Hepatocyte (in vitro differentiated cells): ENCODE measurements at regions not wholly inside any gene's neighbourhood (a gene's known extent, or its start where the extent isn't known, plus 50 kb on each side); places are given as distances from the start of the nearest gene placed in this dataset.

Experiments used
- DNase-seq: peaks from one replicate; pipeline ENCODE4 v3.0.0-alpha.2; 2016; ENCODE audit warnings: low spot score
- H2AFZ ChIP-seq: fragments of 200-600 bp; sonication (generic); 2 replicates; pipeline ENCODE4 v1.6.0; 2016; ENCODE audit warnings: antibody characterized with exemption, mild to moderate bottlenecking
- H3K27ac ChIP-seq: fragments of 200-600 bp; sonication (generic); 2 replicates; pipeline ENCODE4 v1.5.1; 2016; ENCODE audit warnings: mild to moderate bottlenecking
- H3K27me3 ChIP-seq: fragments of 200-600 bp; sonication (generic); 2 replicates; pipeline ENCODE4 v1.6.1; 2016
- H3K36me3 ChIP-seq: fragments of 200-600 bp; sonication (generic); replicated peaks from 2 replicates; pipeline ENCODE4 v1.5.1; 2016; ENCODE audit warnings: low read depth; ENCODE audit not compliant: insufficient read depth
- H3K4me1 ChIP-seq: fragments of 200-600 bp; sonication (generic); 2 replicates; pipeline ENCODE4 v1.5.1; 2016; ENCODE audit warnings: mild to moderate bottlenecking, moderate library complexity; ENCODE audit not compliant: insufficient read depth
- H3K4me2 ChIP-seq: fragments of 200-600 bp; sonication (generic); 2 replicates; pipeline ENCODE4 v1.6.0; 2016
- H3K4me3 ChIP-seq: fragments of 200-600 bp; sonication (generic); 2 replicates; pipeline ENCODE4 v1.5.1; 2016; ENCODE audit warnings: mild to moderate bottlenecking
- H3K79me2 ChIP-seq: fragments of 200-600 bp; sonication (generic); 2 replicates; pipeline ENCODE4 v1.6.0; 2017; ENCODE audit warnings: mild to moderate bottlenecking
- H3K9me2 ChIP-seq: fragments of 200-600 bp; sonication (generic); replicated peaks from 2 replicates; pipeline ENCODE4 v1.6.0; 2017; ENCODE audit warnings: mild to moderate bottlenecking; ENCODE audit not compliant: insufficient read depth
- H3K9me3 ChIP-seq: fragments of 200-600 bp; sonication (generic); 2 replicates; pipeline ENCODE4 v1.5.1; 2016; ENCODE audit warnings: low read depth, mild to moderate bottlenecking
- H4K20me1 ChIP-seq: fragments of 200-600 bp; sonication (generic); 2 replicates; pipeline ENCODE4 v1.6.0; 2016; ENCODE audit warnings: mild to moderate bottlenecking; ENCODE audit not compliant: insufficient read depth, poor library complexity, severe bottlenecking
- EZH2 ChIP-seq: fragments of 200-600 bp; sonication (generic); IDR thresholded peaks from 2 replicates; pipeline ENCODE4 v1.6.1; 2016; ENCODE audit warnings: antibody characterized with exemption, mild to moderate bottlenecking, borderline replicate concordance
- EZH2phosphoT487 ChIP-seq: fragments of 200-600 bp; sonication (generic); IDR thresholded peaks from one replicate; pipeline ENCODE4 v1.6.1; 2018; ENCODE audit warnings: antibody characterized with exemption, mild to moderate bottlenecking, low read depth, moderate library complexity; ENCODE audit not compliant: unreplicated experiment, severe bottlenecking
- WGBS: methylation state at CpG from one replicate; pipeline ENCODE4 v1.1.6; 2016; ENCODE audit warnings: low lambda C conversion rate; ENCODE audit errors: missing lambda C conversion rate; 5-methylcytosine and 5-hydroxymethylcytosine counted together
- TF ChIP-seq, protein P1 (sequence below): fragments of 200-600 bp; sonication (generic); IDR thresholded peaks from 2 replicates; pipeline ENCODE4 v1.5.1; 2016; ENCODE audit warnings: antibody characterized with exemption, mild to moderate bottlenecking; ENCODE audit not compliant: poor library complexity

GRCh38 chr10:69715899-69716606 is 85.7 kb upstream of the COL13A1 start:
- Histone ChIP-seq H3K4me3 (no peak overlapping the region), H3K36me3 (no peaks in the 10 kb centered on the region), H3K4me2 (no peak overlapping the region), H3K4me1 (no peaks in the 10 kb centered on the region), H3K27me3 (no peaks in the 10 kb centered on the region), H3K9me2 (no peaks in the 10 kb centered on the region), H3K9me3 (no peaks in the 10 kb centered on the region), H3K27ac (no peak overlapping the region), H4K20me1 (no peaks in the 10 kb centered on the region), H3K79me2 (no peaks in the 10 kb centered on the region), H2AFZ (no peak overlapping the region)
- no peak for TF ChIP-seq EZH2
- TF ChIP-seq, protein P1, sequence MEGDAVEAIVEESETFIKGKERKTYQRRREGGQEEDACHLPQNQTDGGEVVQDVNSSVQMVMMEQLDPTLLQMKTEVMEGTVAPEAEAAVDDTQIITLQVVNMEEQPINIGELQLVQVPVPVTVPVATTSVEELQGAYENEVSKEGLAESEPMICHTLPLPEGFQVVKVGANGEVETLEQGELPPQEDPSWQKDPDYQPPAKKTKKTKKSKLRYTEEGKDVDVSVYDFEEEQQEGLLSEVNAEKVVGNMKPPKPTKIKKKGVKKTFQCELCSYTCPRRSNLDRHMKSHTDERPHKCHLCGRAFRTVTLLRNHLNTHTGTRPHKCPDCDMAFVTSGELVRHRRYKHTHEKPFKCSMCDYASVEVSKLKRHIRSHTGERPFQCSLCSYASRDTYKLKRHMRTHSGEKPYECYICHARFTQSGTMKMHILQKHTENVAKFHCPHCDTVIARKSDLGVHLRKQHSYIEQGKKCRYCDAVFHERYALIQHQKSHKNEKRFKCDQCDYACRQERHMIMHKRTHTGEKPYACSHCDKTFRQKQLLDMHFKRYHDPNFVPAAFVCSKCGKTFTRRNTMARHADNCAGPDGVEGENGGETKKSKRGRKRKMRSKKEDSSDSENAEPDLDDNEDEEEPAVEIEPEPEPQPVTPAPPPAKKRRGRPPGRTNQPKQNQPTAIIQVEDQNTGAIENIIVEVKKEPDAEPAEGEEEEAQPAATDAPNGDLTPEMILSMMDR = no peak
- TF ChIP-seq EZH2phosphoT487 = no peak
- no peak for DNase-seq
- 79% methylated on average over 13 of the region's 13 CpGs for WGBS

- Histone ChIP-seq H3K9me2 (no peaks in the 10 kb centered on the region), H3K36me3 (no peaks in the 10 kb centered on the region), H3K27ac (no peak overlapping the region), H3K27me3 (no peaks in the 10 kb centered on the region), H3K4me3 (no peak overlapping the region), H3K79me2 (no peaks in the 10 kb centered on the region), H4K20me1 (no peaks in the 10 kb centered on the region), H2AFZ (no peak overlapping the region), H3K9me3 (no peaks in the 10 kb centered on the region), H3K4me1 (no peaks in the 10 kb centered on the region), H3K4me2 (no peak overlapping the region)
- peak; percentile 79 for DNase-seq
- WGBS = 67% methylated on average over 19 of the region's 19 CpGs
- no peak for TF ChIP-seq EZH2phosphoT487
- TF ChIP-seq, protein P1 = peak; percentile 82
These were observed 84.8 kb upstream of the COL13A1 start for GRCh38 chr10:69716711-69717560.

DNA sequence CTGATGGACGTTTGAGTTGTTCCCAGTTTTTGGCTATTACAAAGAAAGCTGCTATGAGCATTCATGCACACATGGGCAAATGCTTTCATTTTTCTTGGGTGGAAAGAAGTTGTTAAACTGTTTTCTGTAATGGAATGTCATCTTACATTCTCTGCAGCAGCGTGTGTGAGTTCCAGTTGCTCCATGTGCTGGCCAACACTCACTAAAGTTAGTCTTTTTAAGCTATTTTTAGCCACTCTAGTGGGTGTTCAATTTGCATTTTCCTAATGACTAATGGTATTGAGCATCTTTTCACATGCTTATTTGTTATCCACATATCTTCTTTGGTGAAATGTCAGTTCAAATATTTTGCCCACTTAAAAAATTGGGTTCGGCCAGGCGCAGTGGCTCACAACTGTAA is 82.8 kb upstream of the COL13A1 start:
- Histone ChIP-seq H3K36me3 (no peaks in the 10 kb centered on the region), H3K4me1 (no peaks in the 10 kb centered on the region), H3K79me2 (no peaks in the 10 kb centered on the region), H3K4me3 (no peak overlapping the region), H3K27ac (no peak overlapping the region), H3K9me2 (no peaks in the 10 kb centered on the region), H3K4me2 (no peak overlapping the region), H3K27me3 (no peaks in the 10 kb centered on the region), H4K20me1 (no peaks in the 10 kb centered on the region), H2AFZ (no peak overlapping the region), H3K9me3 (no peaks in the 10 kb centered on the region)
- no peak for TF ChIP-seq EZH2
- TF ChIP-seq EZH2phosphoT487 = no peak
- TF ChIP-seq, protein P1 = no peak
- DNase-seq = no peak
- 86% methylated on average over 4 of the region's 4 CpGs for WGBS
